Epithelial cell of esophagus (primary cell): ENCODE measurements at regions not wholly inside any gene's neighbourhood (a gene's known extent, or its start where the extent isn't known, plus 50 kb on each side); places are given as distances from the start of the nearest gene placed in this dataset.

ENCODE experiments used
- DNase-seq: peaks from one replicate; pipeline ENCODE4 v3.0.0; 2010; ENCODE audit warnings: low read depth
- H3K4me3 ChIP-seq: 2 replicates; pipeline ENCODE4 v1.5.1; 2011; ENCODE audit warnings: mild to moderate bottlenecking, low read length, control low read depth
- TF ChIP-seq, protein P1 (sequence below): IDR thresholded peaks from 2 replicates; pipeline ENCODE4 v1.5.1; 2011; ENCODE audit warnings: low read depth, mild to moderate bottlenecking, low read length, control low read depth, inconsistent platforms; ENCODE audit not compliant: insufficient read depth; ENCODE audit errors: missing control alignments

DNA sequence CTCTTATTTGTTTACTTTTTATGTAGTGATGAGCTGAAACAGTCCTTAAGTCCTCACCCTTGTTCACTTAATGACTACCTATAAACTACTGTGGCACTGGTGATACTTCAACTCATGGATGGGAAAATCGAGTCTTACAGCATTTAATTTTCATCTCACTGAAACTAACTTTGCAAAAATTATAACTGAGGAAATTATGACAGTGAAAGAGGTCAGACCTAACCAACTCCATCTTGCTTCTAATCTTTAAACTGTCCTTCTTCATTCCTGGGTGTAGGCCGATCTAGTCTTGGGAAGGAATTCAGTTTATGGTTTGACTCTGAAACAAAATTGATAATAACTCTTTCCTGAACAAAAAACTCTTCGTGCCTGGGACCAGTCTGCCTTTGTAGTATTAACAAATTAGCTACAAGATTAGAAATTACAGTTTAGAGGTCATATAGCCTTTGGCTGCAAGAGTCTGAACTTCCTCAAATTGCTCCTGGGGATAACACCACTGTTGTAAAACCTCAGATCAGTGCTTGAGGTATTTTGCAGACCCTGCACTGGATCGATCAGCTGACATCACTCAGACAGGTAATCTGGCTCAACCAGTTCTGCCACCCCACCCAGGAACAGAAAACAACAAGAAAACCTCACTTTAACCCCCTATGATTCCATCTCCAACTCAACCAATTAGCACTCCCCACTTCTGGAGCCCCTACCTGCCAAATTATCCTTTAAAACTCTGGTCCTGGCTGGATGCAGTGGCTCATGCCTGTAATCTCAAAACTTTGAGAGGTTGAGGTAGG lies 995.7 kb upstream of the PRKX start:
- H3K4me3 ChIP-seq = no peak overlapping the region
- DNase-seq = peak; percentile 11
- TF ChIP-seq, protein P1, sequence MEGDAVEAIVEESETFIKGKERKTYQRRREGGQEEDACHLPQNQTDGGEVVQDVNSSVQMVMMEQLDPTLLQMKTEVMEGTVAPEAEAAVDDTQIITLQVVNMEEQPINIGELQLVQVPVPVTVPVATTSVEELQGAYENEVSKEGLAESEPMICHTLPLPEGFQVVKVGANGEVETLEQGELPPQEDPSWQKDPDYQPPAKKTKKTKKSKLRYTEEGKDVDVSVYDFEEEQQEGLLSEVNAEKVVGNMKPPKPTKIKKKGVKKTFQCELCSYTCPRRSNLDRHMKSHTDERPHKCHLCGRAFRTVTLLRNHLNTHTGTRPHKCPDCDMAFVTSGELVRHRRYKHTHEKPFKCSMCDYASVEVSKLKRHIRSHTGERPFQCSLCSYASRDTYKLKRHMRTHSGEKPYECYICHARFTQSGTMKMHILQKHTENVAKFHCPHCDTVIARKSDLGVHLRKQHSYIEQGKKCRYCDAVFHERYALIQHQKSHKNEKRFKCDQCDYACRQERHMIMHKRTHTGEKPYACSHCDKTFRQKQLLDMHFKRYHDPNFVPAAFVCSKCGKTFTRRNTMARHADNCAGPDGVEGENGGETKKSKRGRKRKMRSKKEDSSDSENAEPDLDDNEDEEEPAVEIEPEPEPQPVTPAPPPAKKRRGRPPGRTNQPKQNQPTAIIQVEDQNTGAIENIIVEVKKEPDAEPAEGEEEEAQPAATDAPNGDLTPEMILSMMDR = no peak

DNA sequence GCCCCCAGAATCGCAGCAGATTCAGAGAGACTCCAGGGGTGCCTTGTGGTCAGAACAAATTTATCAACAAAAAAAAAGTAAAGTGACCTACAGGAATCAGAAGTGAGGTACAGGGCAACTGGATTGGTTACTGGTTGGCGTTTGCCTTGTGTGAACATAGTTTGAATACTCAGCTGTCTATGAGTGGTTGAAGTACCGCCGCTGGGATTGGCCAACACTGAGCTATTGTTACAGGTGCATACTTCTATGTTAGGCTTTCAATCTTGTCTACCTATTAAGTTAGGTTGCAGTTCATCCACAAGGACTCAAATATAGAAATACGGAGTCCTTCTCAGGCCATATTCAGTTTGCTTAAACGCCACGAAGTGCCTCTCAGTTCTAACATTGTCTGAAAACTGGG lies 993.5 kb upstream of the PRKX start:
- DNase-seq = no peak
- TF ChIP-seq, protein P1 = no peak
- no peak overlapping the region for H3K4me3 ChIP-seq

DNA sequence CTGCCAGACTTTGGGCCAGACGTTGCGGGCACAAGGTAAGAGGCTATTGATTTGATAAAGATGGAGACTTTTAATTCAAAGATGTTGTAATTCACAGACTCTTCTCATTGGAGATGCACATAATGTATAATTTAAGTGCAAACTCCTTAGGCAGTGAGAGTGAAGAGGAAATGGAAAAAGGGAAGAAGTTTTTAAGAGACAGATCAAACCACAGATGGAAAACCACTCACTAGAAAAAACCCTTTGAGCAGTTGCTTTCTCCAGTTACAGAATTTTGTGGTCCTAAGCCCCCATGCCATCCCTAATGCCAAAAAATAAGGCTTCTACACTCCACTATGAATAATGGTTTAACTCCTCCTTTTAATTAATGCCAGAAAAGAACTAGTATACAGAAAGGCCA lies 977.1 kb upstream of the PRKX start:
- no peak overlapping the region for H3K4me3 ChIP-seq
- no peak for DNase-seq
- TF ChIP-seq, protein P1 = no peak

DNA sequence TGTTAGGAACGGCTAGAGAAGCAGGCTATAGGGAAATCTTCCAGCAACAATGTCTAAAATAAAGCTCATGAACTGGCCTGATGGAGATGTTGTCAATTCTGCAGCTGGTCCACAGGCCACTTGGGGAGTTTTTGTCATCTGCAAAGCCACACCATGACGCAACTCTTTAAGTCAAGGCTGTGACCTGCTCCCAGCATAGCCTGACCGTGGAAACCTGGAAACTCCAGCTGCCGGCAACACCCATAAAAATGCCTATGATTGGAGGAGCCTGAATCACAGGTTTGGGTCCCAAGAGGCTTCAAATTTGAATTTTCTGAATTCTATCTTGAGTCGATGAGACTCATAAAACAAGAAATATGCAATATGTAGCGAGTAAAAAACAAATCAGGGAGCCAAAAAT lies 969.2 kb upstream of the PRKX start:
- TF ChIP-seq, protein P1 = no peak
- H3K4me3 ChIP-seq = no peak overlapping the region
- DNase-seq = no peak

DNA sequence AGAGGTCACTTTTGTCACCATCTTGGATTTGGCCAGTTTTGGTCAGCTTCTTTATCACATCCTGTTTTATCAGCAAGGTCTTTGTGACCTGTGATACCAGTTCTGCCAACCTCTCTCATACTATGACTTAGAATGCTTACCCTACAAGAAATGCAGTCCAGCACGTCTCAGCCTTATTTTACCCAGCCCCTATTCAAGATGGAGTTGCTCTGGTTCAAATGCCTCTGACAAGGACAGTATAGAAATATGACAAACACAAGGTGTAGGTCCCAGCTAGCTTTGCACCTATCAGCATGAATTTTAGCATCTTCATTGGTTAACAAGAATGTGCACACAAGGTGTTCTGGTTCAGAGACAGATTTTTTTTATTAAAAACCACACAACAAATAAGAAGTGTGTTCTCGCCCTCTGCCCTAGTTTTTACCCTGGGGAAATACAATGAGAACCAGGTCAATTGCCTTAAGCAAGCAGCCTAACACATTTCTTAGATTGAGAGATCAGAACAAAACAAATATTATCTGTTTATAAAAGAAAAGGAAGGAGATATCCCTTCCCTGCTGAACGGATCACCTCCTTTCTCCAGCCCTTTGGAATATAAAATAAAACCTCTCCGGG lies 962.3 kb upstream of the PRKX start:
- DNase-seq = no peak
- TF ChIP-seq, protein P1 = no peak
- H3K4me3 ChIP-seq = no peak overlapping the region

DNA sequence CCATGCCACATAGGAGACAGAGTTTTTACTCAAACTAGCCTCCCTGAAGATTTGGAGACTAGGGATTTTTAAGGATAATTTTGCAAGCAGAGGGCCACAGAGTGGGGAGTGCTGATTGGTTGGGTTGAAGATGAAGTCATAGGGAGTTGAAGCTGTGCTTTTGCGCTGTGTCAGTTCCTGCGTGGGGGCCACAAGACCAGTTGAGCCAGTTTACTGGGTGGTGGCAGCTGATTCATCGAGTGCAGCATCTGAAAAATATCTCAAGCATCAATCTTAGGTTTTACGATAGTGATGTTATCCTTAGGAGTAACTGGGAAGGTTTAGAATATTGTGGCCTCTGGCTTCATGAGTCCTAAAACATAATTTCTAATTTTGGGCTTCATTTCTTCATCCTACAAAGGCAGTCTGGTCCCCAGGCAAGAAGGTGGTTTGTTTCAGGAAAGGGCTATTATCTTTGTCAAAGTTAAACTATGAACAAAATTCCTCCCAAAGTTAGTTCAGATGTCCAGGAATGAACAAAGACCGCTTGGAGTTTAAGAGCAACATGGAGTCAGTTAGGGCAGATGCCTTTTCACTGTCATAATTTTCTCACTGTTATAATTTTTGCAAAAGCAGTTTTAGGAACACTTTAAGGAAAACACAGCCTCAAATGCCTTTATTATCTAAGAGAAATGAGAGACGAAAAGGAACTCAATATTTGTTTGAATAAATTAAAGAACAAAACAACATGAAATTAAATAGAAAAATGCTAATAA lies 960.8 kb upstream of the PRKX start:
- no peak overlapping the region for H3K4me3 ChIP-seq
- TF ChIP-seq, protein P1 = no peak
- DNase-seq = peak; percentile 79
